A673 (cell line): ENCODE measurements at regions not wholly inside any gene's neighbourhood (a gene's known extent, or its start where the extent isn't known, plus 50 kb on each side); places are given as distances from the start of the nearest gene placed in this dataset.

Experiments
- CTCF ChIP-seq: fragments of 300-800, 200-600 bp; sonication (generic); conservative IDR thresholded peaks from 2 replicates; pipeline ENCODE4 v1.5.1; 2017; ENCODE audit warnings: low read depth, mild to moderate bottlenecking, antibody characterized with exemption, low read length, moderate library complexity, mixed read lengths
- EZH2 ChIP-seq: fragments of 200-600 bp; sonication (generic); IDR thresholded peaks from 2 replicates; pipeline ENCODE4 v1.6.1; 2017; ENCODE audit warnings: borderline replicate concordance, low read depth, mild to moderate bottlenecking, mixed read lengths, antibody characterized with exemption, low read length; ENCODE audit not compliant: poor library complexity, severe bottlenecking

DNA sequence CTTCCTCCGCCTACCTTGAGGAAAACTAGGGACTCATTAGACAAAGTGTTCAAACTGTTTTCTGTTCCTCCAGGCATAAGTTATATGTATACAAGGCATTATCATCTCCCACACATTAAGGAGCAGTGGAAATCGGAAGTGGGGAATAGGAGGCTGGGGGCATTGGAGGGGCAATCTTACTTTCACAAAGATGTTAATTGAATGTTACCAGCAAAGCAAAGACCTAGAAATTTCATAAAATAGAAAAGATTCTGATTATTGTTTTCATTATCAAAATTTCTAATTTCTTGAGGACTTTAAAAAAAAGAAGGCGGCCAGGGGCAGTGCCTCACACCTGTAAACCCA lies 501.7 kb upstream of the JARID2 start:
- no peak for TF ChIP-seq EZH2
- TF ChIP-seq CTCF, result no peak
